ENCODE measurements at regions not wholly inside any gene's neighbourhood (a gene's known extent, or its start where the extent isn't known, plus 50 kb on each side); places are given as distances from the start of the nearest gene placed in this dataset.

DNA sequence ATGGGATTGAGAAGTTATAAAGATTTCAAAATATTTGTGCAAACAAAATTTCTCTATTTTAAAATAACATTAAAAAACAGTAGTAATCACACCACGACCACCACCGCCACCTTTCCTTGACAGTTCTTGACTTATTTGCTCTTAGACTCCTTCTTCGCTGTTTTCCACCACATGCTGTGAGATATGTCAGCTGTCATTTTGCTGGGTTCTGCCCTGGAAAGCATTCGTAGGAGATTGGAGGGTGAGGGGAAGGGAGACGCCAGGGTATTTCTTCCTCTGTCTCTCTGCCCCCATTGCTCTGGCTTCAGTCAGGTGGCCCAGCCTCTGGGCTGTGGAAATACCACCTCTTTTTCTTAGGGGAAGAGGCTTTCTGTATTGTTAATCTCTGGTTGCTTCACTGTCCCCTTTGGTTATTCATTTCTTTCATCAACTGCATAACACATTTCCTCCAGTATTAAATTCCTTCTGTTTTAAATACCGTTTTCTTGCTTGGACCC is 186.2 kb downstream of the NEDD1 start:
- no peak for DNase-seq

- no peak for DNase-seq
Observed at GRCh38 chr12:97097734-97098133, 190.7 kb downstream of the NEDD1 start.

DNA sequence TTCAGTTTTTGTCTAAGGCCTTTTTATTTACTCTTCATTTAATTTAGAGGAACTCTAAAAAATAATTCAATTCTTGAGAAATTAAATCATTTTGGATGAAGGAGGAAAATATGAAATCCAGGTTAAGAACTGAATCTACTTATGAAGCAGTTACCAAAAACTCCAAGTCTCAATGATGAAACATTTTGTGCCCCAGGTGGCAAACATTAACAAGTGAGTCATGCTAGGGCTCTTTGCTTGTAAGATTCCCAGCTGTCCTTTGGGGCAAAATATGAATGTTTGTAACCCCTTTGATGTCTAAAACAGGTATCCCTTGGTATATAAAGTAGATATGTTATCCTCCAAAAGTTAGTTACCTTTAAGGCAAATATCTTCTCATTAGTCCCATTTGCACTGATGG is 202.4 kb downstream of the NEDD1 start:
- DNase-seq = no peak

DNA sequence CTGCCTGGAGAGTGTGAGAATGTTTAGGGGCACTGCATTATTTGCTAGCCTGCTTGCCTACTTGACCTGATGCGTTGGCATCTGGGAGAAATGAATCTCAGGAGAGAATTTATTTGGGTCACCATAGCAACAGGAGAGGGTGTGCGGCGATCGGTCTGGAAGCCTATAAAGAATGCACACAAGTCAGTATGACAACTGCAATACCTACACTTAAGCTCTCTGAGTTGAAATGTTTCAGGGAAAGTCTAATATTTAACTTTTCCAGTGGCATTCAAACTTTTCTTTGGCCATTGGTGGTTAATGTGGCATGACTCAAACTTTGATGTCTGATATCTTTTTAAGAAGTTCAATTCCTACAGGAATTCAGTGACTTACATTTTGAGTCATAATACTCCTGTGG is 205.1 kb downstream of the NEDD1 start:
- DNase-seq = no peak

- DNase-seq = no peak
Observed at GRCh38 chr12:97118796-97119375, 211.8 kb downstream of the NEDD1 start.

- peak; percentile 11 for DNase-seq
Observed at GRCh38 chr12:97127061-97127460, 220.0 kb downstream of the NEDD1 start.

- no peak for DNase-seq
Observed at GRCh38 chr12:97131220-97131981, 224.3 kb downstream of the NEDD1 start.

DNA sequence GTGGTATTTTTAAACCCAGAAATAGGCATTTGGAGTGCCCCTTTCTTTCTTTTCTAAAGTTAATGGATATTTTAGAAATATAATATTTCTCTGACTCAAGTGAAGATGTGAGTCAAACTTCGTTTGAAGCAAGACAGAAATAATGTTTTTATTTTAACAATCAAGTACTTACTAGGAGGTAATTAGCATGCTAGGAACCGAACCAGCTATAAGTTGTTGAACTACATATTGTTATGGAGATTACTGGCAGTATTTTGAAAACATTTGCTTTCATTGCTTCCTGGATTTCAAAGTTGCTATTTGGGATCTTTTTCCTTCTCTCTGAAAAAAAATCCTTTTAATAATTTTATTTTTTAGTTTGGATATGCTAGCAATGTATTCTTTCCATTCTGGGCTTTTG is 225.2 kb downstream of the NEDD1 start:
- DNase-seq = no peak

DNA sequence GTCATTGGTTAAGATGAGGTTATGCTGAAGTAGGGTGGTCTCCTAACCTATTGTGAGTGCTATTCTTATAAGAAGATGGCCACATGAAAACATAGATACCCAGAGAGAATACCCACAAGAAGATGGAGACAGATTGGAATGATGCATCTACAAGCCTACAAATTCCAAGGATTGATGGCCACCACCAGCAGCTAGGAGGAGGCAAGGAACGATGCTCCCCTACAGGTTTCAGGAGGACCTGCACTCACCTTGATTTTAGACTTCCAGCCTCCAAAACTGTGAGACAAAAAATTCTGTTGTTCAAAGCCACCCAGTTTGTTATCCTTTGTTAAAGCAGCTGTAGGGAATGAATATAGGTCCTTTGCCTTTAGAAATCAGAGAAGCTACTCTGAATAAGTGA is 227.4 kb downstream of the NEDD1 start:
- DNase-seq = no peak

DNA sequence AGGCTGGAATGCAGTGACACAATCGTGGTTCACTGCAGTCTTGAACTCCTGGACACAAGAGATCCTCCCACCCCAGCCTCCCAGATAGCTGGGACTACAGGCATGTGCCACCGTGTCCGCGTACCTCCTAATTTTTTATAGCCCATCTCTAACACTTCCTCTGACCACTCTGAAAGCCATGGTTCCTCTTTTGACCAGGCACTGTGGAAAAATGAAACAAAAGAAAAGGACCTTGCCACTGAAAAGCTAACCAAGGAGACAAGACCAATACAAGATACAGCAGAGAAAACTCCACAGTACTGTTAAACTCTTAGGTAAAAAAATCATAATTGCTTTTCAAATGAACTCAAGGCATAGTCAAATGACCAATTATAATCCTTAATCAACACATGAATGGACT is 233.3 kb downstream of the NEDD1 start:
- no peak for DNase-seq

DNA sequence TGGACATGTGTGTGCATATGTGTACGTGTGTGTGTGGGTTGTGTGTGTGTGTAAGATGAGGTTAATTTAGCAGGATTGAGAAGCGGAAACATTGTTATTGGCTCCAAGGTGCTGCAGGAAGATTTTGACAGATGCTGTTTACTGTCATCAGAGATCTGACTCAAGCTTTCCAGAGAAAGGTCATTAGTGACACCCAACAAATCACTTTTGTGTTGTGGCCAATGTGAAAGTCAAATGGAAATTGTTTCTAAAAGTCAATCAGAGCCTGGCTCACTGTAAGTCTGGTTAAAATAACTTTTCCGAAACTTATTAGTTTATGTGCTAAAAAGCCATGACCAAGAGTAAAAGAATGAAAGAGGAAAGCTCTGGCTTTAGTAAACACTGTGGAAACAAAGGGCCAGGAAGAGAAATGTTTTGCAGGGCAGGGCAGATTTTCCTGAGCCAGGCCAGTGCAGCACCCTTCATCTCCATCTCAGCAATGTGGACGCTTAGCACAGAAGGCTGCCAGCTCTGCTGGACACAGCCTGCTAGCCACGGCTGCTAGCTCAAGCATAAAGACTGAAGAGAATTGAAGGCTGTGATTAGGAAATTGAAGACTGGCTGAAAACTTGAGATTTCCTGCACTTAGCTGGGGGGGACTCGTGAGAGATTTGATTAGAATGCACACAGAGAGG is 235.8 kb downstream of the NEDD1 start:
- DNase-seq = peak; percentile 45

- DNase-seq = peak; percentile 61
Observed at GRCh38 chr12:97148941-97149559, 242.0 kb downstream of the NEDD1 start.

GRCh38 chr12:97151481-97151880 is 244.4 kb downstream of the NEDD1 start:
- DNase-seq = no peak

DNA sequence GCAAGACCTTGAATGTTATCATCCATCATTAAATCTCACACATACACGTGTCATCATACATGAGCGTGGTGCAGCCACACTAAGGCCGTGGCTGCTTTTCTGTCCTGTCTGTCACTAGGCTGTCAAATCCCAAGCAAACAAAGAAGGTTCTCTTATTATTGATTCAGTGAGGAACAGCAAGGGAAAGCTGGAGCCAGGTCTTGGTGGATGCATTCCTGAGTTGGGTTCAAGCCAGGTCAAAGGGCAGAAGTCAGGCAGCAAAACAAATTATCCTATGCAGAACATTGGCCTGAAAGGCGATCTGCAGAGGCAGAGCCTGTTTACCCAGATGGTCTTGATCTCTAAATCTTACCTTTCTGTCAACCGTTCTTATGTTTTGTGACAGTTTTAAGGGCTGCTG is 252.3 kb downstream of the NEDD1 start:
- no peak for DNase-seq

DNA sequence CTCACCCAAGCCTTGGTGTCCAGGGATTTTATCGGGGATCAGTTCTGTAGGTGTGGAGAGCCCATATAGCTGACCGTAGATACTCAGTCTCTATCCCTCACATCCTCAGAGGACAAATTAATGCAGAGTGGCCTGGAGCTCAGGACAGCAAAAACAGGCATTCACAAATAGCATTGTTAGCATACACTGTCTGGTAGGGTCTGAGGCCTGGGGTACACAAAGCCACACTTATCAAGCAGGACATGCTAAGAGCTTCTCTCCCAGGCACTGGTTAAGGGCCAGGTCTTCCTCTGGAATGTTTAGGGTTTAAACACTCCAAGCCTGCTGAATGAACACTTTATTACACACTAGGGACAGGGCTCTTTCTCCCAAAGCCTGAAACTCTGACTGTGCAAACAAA is 253.2 kb downstream of the NEDD1 start:
- no peak for DNase-seq

DNA sequence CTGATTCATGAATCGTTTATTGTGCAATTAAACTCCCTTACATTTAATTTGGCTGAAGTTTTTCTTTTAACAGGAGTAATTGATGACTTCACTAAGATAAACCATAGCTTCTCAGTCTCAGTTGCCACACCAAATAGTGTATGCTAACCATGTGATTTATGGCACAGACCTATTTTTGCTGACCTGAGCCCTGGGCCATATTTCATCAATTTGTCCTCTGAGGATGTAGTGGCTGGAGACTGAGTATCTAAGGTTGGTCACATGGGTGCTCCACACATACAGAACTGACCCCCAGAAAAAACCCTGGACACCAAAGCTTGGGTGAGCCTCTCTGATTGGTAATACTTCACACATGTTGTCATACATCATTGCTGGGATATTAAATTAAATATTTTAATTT is 255.1 kb downstream of the NEDD1 start:
- no peak for DNase-seq

DNA sequence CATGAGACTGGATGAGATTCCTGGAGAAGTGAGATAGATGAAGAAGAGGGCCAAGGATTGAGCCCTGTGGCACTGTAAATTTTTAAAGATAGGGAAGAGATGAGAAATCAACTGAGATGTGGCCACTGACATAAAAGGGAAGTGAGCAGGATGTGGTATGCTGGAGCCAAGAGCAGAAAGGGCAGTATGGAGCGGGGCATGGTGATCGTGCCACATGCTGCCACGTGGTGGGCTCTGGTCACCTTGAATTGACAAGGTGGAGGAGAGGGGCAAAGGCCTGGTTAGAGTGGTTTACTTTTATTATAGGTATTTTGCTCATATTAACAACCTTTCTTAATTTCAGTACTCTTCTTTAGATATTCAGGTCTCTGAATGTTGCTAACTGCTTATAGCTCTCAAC is 257.9 kb downstream of the NEDD1 start:
- no peak for DNase-seq

DNA sequence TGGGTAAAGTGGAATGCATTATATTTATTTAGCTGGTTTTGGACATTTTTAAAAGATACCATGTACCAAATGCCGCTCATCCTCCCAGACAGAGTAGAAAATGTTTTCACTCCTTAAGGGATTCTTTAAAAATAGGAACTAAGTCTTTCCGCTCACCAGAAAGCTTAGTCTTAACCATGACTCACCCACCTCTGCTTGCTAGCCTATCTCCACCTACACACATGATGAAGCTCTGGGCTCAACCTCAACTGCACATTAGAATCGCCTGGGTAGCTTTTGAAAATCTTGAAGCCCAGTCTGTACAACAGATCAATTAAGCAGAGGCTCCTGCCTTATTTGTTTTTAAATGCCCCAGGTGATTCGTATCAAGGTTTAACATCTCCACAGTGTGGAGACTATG is 260.5 kb downstream of the NEDD1 start:
- DNase-seq = no peak

GRCh38 chr12:97168804-97169203 is 261.7 kb downstream of the NEDD1 start:
- DNase-seq = no peak

DNA sequence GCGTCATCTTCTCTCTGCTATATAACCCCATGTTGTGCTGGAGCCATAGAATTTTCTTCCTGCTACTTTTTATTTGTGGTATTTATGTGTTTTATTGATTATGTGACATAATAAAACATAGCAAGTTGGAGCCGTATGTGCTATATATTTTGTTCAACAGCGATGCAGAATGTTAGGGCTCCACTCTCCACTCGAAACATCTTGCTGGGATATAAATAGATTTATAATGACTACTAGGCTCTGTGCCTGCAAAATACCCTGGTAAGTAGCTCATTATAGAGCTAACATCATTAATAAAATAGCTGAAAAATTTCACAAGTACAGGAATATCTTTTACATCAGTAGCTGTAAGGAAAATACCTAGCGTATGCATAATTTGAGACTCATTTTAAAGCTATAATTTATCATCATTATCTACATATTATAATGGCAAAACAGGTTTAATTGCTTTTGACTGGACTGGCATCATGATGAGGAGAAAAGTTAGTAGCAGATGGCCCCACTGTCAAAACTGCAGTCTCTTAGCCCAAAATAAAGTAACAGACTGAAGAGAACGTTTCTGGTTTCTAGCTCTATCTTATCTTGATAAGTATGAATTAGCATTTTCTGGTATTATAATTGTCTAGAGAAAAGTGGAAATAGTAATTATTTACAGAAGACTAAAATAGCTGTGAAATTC is 263.0 kb downstream of the NEDD1 start:
- no peak for DNase-seq

DNA sequence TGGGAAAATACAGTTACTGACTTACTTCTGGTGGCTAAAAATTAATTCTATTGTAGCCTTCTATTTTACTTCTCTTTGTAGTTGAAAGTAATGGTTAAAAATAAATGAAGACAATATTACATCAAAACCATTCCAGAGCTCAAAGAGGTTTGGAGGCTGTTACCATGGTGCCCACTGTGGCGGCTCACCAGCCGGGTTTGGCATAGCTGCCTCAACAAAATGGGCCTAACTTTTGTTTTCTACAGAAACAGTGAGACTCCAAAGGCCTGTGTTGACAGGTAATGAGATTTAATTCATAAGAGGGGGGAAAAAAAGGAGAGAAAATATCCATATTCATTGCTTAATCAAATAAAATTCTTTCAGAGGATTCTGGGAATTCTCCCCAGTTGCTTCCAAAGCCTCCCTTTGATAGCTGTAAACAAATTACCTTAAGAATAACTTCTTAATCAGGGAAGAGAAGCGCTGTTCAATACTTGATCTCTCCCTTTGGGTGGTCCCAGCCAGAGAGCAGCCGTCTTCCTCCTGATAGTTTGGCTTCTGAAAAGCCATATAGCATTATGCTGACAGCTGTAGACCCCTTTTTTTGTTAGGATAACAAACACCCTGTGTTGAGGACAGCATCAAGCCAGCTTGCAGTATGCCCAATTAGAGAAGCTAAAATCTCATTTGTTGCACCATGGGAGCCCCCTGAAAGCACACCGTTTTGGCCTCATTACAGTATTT is 266.8 kb downstream of the NEDD1 start:
- DNase-seq = no peak

GRCh38 chr12:97177481-97177880 is 270.4 kb downstream of the NEDD1 start:
- DNase-seq = no peak
